ENCODE measurements at regions not wholly inside any gene's neighbourhood (a gene's known extent, or its start where the extent isn't known, plus 50 kb on each side); places are given as distances from the start of the nearest gene placed in this dataset.

DNA sequence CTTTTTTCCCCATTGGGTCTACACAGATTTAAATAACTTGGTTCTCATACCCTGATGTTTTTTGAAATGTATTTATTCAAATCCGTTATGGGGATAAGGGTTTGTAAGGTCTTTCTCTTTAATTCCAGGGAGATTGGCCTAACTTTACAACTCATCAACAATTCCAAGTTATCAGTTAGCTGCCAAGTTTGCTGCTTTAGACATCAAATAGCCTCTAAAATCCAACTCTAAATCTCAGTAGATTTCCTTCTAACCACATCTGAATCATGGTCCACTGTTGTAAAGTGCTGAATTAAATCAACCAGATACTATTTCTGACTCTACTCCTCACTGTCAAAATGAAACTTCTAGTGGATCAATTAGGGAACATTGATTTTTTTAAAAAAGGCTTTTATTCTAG is 364.1 kb upstream of the E2F7 start:
- Histone ChIP-seq H3K4me3 (ENCODE audit: low read depth, low read length) (no peak overlapping the region), H3K23ac (ENCODE audit: low read length) (no peak overlapping the region), H3K4me1 (ENCODE audit: control insufficient read depth in 1 of 2, insufficient read depth in 2 of 2, low read length in 2 of 2) (no peaks in the 10 kb centered on the region), H2AK5ac (ENCODE audit: low read length) (no peak overlapping the region), H3K4ac (ENCODE audit: low read depth, low read length) (no peak overlapping the region), H4K91ac (ENCODE audit: low read depth, low read length) (no peak overlapping the region), H3K4me2 (ENCODE audit: low read length) (no peak overlapping the region), H3K9ac (ENCODE audit: low read length) (no peak overlapping the region), H2AFZ (ENCODE audit: insufficient read depth, low read length, poor library complexity) (no peak overlapping the region), H3K79me1 (ENCODE audit: low read length) (no peaks in the 10 kb centered on the region), H3K27me3 (ENCODE audit: insufficient read depth, low read length) (no peaks in the 10 kb centered on the region), H2BK12ac (ENCODE audit: low read length) (no peak overlapping the region), H3K18ac (ENCODE audit: low read length) (no peak overlapping the region), H3K27ac (ENCODE audit: low read depth, low read length) (no peak overlapping the region), H2BK5ac (ENCODE audit: low read depth, low read length, poor library complexity) (no peak overlapping the region), H2BK120ac (ENCODE audit: insufficient read depth, low read length, poor library complexity) (no peak overlapping the region), H3K9me3 (ENCODE audit: insufficient read depth, low read depth, low read length) (no peaks in the 10 kb centered on the region), H3K36me3 (ENCODE audit: control insufficient read depth in 1 of 2, insufficient read depth in 2 of 2, low read length in 2 of 2) (no peaks in the 10 kb centered on the region), H4K12ac (ENCODE audit: low read depth, low read length) (no peak overlapping the region), H4K8ac (ENCODE audit: low read depth, low read length) (no peak overlapping the region), H3K79me2 (ENCODE audit: control insufficient read depth, insufficient read depth, low read length, poor library complexity) (no peaks in the 10 kb centered on the region), H3K14ac (ENCODE audit: low read length) (no peak overlapping the region)
- no peak for DNase-seq
- WGBS (ENCODE audit: extremely low coverage, insufficient coverage, insufficient read length), result no CpG with 5 or more reads among the region's 1 CpG

DNA sequence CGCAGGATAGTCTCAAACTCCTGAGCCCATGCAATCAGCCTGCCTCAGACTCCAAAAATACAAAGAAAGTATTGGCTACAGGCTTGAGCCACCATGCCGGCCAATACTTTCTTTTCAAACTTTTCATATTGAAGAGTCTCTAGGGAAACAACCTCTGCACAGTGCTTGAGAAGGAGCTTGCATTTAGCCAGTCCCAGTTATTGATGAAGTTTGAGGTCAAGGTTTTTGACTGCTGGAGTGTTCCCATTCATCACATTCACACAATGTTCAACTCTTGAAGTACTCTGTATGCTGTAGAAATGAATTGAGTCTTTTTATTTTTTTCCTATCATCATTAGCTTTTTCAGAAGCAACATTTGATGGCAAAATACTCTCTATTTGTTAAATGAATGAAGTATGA is 355.8 kb upstream of the E2F7 start:
- WGBS (ENCODE audit: extremely low coverage, insufficient coverage, insufficient read length), result no CpG with 5 or more reads among the region's 2 CpGs
- no peaks in the 10 kb centered on the region for H3K4me1 ChIP-seq (ENCODE audit: control insufficient read depth in 1 of 2, insufficient read depth in 2 of 2, low read length in 2 of 2)

DNA sequence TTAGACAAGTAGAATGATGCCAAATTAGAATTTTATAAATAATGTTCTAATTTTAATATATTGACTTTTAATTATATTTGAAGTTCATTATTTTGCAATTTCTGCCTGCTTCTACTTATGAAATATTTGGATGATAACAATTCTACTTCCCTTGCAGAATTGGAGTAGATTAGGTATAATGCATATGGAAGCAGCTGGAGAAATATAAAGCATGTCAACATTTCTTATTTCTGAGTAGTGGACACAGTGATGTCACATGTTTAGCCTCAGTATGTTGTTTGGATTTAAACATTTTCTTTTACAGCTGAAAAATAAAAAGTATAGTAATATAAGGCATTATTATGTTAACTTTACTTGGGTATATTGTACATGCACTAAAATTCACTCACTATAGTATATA is 344.2 kb upstream of the E2F7 start:
- Histone ChIP-seq H3K14ac (ENCODE audit: low read length) (no peak overlapping the region), H3K79me2 (ENCODE audit: control insufficient read depth, insufficient read depth, low read length, poor library complexity) (no peaks in the 10 kb centered on the region), H3K27me3 (ENCODE audit: insufficient read depth, low read length) (no peaks in the 10 kb centered on the region), H4K12ac (ENCODE audit: low read depth, low read length) (no peak overlapping the region), H3K79me1 (ENCODE audit: low read length) (no peaks in the 10 kb centered on the region), H2AK5ac (ENCODE audit: low read length) (no peak overlapping the region), H3K4me1 (ENCODE audit: control insufficient read depth in 1 of 2, insufficient read depth in 2 of 2, low read length in 2 of 2) (no peaks in the 10 kb centered on the region), H3K23ac (ENCODE audit: low read length) (no peak overlapping the region), H2AFZ (ENCODE audit: insufficient read depth, low read length, poor library complexity) (no peak overlapping the region), H3K36me3 (ENCODE audit: control insufficient read depth in 1 of 2, insufficient read depth in 2 of 2, low read length in 2 of 2) (no peaks in the 10 kb centered on the region), H3K4ac (ENCODE audit: low read depth, low read length) (no peak overlapping the region), H3K18ac (ENCODE audit: low read length) (no peak overlapping the region), H4K91ac (ENCODE audit: low read depth, low read length) (no peak overlapping the region), H3K9ac (ENCODE audit: low read length) (no peak overlapping the region), H2BK5ac (ENCODE audit: low read depth, low read length, poor library complexity) (no peak overlapping the region), H3K4me3 (ENCODE audit: low read depth, low read length) (no peak overlapping the region), H2BK120ac (ENCODE audit: insufficient read depth, low read length, poor library complexity) (no peak overlapping the region), H2BK12ac (ENCODE audit: low read length) (no peak overlapping the region), H4K8ac (ENCODE audit: low read depth, low read length) (no peak overlapping the region), H3K27ac (ENCODE audit: low read depth, low read length) (no peak overlapping the region), H3K9me3 (ENCODE audit: insufficient read depth, low read depth, low read length) (no peaks in the 10 kb centered on the region), H3K4me2 (ENCODE audit: low read length) (no peak overlapping the region)
- DNase-seq, result no peak

More for the DNA sequence above, 355.8 kb upstream of the E2F7 start:
- H3K4ac ChIP-seq (ENCODE audit: low read depth, low read length), result no peak overlapping the region
- no peak overlapping the region for H3K23ac ChIP-seq (ENCODE audit: low read length)
- H2BK120ac ChIP-seq (ENCODE audit: insufficient read depth, low read length, poor library complexity), result no peak overlapping the region
- no peak overlapping the region for H4K8ac ChIP-seq (ENCODE audit: low read depth, low read length)
- H3K79me1 ChIP-seq (ENCODE audit: low read length), result no peaks in the 10 kb centered on the region
- H2AK5ac ChIP-seq (ENCODE audit: low read length), result no peak overlapping the region
- no peaks in the 10 kb centered on the region for H3K9me3 ChIP-seq (ENCODE audit: insufficient read depth, low read depth, low read length)
- no peaks in the 10 kb centered on the region for H3K27me3 ChIP-seq (ENCODE audit: insufficient read depth, low read length)
- no peak overlapping the region for H4K12ac ChIP-seq (ENCODE audit: low read depth, low read length)
- H2BK5ac ChIP-seq (ENCODE audit: low read depth, low read length, poor library complexity), result no peak overlapping the region
- H3K79me2 ChIP-seq (ENCODE audit: control insufficient read depth, insufficient read depth, low read length, poor library complexity), result no peaks in the 10 kb centered on the region
- H3K4me3 ChIP-seq (ENCODE audit: low read depth, low read length), result no peak overlapping the region
- no peak overlapping the region for H3K9ac ChIP-seq (ENCODE audit: low read length)
- DNase-seq, result no peak
- H3K14ac ChIP-seq (ENCODE audit: low read length), result no peak overlapping the region
- H3K4me2 ChIP-seq (ENCODE audit: low read length), result no peak overlapping the region
- no peak overlapping the region for H2AFZ ChIP-seq (ENCODE audit: insufficient read depth, low read length, poor library complexity)
- no peak overlapping the region for H4K91ac ChIP-seq (ENCODE audit: low read depth, low read length)
- H2BK12ac ChIP-seq (ENCODE audit: low read length), result no peak overlapping the region
- no peaks in the 10 kb centered on the region for H3K36me3 ChIP-seq (ENCODE audit: control insufficient read depth in 1 of 2, insufficient read depth in 2 of 2, low read length in 2 of 2)
- H3K18ac ChIP-seq (ENCODE audit: low read length), result no peak overlapping the region
- H3K27ac ChIP-seq (ENCODE audit: low read depth, low read length), result no peak overlapping the region

DNA sequence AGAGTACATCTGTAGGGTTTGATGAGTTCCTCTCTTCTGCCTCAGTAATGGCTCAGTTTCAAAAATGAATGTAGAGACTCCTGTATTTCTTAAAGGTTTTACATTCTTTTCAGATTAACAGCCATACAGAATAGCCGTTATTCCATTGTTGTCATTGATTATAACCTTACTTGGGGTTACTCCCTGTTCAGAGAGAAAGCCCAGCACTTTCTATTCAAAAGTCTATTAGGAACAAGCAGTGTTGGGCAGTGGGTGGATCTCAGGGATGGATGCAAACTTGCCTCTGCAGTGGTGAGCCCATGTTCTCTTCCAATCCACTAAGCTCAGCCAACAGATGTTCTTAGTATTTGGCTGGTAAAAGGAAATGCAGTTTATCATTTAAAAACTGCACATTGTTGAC is 342.6 kb upstream of the E2F7 start:
- H3K79me1 ChIP-seq (ENCODE audit: low read length), result no peaks in the 10 kb centered on the region
- H2AFZ ChIP-seq (ENCODE audit: insufficient read depth, low read length, poor library complexity), result no peak overlapping the region
- no peak overlapping the region for H3K18ac ChIP-seq (ENCODE audit: low read length)
- H4K12ac ChIP-seq (ENCODE audit: low read depth, low read length), result no peak overlapping the region
- H3K9ac ChIP-seq (ENCODE audit: low read length), result no peak overlapping the region
- H3K9me3 ChIP-seq (ENCODE audit: insufficient read depth, low read depth, low read length), result no peaks in the 10 kb centered on the region
- H3K36me3 ChIP-seq (ENCODE audit: control insufficient read depth in 1 of 2, insufficient read depth in 2 of 2, low read length in 2 of 2), result no peaks in the 10 kb centered on the region
- H2BK5ac ChIP-seq (ENCODE audit: low read depth, low read length, poor library complexity), result no peak overlapping the region
- no peaks in the 10 kb centered on the region for H3K27me3 ChIP-seq (ENCODE audit: insufficient read depth, low read length)
- H2BK12ac ChIP-seq (ENCODE audit: low read length), result no peak overlapping the region
- H3K79me2 ChIP-seq (ENCODE audit: control insufficient read depth, insufficient read depth, low read length, poor library complexity), result no peaks in the 10 kb centered on the region
- no peak overlapping the region for H3K4me3 ChIP-seq (ENCODE audit: low read depth, low read length)
- no peak overlapping the region for H4K8ac ChIP-seq (ENCODE audit: low read depth, low read length)
- H3K4ac ChIP-seq (ENCODE audit: low read depth, low read length), result no peak overlapping the region
- H3K14ac ChIP-seq (ENCODE audit: low read length), result no peak overlapping the region
- no peak for DNase-seq
- no peak overlapping the region for H4K91ac ChIP-seq (ENCODE audit: low read depth, low read length)
- no peak overlapping the region for H3K27ac ChIP-seq (ENCODE audit: low read depth, low read length)
- WGBS (ENCODE audit: extremely low coverage, insufficient coverage, insufficient read length), result no CpG with 5 or more reads among the region's 1 CpG
- H2AK5ac ChIP-seq (ENCODE audit: low read length), result no peak overlapping the region
- H3K4me2 ChIP-seq (ENCODE audit: low read length), result no peak overlapping the region
- H2BK120ac ChIP-seq (ENCODE audit: insufficient read depth, low read length, poor library complexity), result no peak overlapping the region
- no peak overlapping the region for H3K23ac ChIP-seq (ENCODE audit: low read length)
- no peaks in the 10 kb centered on the region for H3K4me1 ChIP-seq (ENCODE audit: control insufficient read depth in 1 of 2, insufficient read depth in 2 of 2, low read length in 2 of 2)
